Gastroesophageal sphincter (tissue), 3 donors: ENCODE measurements at regions not wholly inside any gene's neighbourhood (a gene's known extent, or its start where the extent isn't known, plus 50 kb on each side); places are given as distances from the start of the nearest gene placed in this dataset.

Experiments
- EP300 ChIP-seq: sonication (generic); formaldehyde crosslinking; IDR thresholded peaks from one replicate; pipeline ENCODE4 v1.6.1; 2017; ENCODE audit warnings: antibody characterized with exemption, mild to moderate bottlenecking
- POLR2A ChIP-seq, 2 donors: fragments of 450-650 bp; IDR thresholded peaks; one replicate each; pipeline ENCODE4 v1.6.1; 2017; ENCODE audit warnings: antibody characterized with exemption in 2 of 2, mild to moderate bottlenecking in 2 of 2, moderate library complexity in 1 of 2
- TF ChIP-seq, protein P1 (sequence below), 4 experiments: fragments of 200-600 bp in 2 of 4; fragments of 450-650 bp in 2 of 4; sonication (generic) in 1 of 4; IDR thresholded peaks; one replicate each; pipeline ENCODE4 v1.5.1; 2017 to 2019; ENCODE audit warnings: antibody characterized with exemption in 4 of 4, mild to moderate bottlenecking in 2 of 4, moderate library complexity in 2 of 4

DNA sequence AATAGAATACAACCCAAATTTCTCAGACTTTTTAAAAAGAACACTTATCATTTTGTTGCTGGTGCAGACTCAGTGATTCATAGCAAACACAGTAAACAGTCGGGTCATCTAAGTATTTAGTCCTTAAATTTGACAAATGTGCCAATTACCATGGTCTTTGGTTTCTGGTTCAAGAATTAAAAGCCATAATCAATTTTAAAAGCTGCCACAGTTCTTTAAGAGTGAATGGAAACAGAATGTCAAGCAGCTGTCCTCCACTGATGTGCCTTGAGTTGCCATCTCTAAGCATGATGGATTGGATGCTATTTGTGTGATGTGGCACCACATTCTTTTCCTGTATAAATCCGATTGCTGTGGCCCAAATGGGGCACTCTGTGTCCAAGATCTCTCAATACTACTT, 67.2 kb upstream of the MLIP start:
- TF ChIP-seq, protein P1, sequence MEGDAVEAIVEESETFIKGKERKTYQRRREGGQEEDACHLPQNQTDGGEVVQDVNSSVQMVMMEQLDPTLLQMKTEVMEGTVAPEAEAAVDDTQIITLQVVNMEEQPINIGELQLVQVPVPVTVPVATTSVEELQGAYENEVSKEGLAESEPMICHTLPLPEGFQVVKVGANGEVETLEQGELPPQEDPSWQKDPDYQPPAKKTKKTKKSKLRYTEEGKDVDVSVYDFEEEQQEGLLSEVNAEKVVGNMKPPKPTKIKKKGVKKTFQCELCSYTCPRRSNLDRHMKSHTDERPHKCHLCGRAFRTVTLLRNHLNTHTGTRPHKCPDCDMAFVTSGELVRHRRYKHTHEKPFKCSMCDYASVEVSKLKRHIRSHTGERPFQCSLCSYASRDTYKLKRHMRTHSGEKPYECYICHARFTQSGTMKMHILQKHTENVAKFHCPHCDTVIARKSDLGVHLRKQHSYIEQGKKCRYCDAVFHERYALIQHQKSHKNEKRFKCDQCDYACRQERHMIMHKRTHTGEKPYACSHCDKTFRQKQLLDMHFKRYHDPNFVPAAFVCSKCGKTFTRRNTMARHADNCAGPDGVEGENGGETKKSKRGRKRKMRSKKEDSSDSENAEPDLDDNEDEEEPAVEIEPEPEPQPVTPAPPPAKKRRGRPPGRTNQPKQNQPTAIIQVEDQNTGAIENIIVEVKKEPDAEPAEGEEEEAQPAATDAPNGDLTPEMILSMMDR (IDR thresholded peaks at IDR 0.05): no peak
- TF ChIP-seq EP300 (no peak), POLR2A (IDR thresholded peaks at IDR 0.05) (no peak)
